ENCODE measurements at regions not wholly inside any gene's neighbourhood (a gene's known extent, or its start where the extent isn't known, plus 50 kb on each side); places are given as distances from the start of the nearest gene placed in this dataset.
"Not testable (repeated sequence)": the region's sequence is repeated elsewhere in the genome, so short reads cannot be mapped to it uniquely, and the experiment has no call there.

DNA sequence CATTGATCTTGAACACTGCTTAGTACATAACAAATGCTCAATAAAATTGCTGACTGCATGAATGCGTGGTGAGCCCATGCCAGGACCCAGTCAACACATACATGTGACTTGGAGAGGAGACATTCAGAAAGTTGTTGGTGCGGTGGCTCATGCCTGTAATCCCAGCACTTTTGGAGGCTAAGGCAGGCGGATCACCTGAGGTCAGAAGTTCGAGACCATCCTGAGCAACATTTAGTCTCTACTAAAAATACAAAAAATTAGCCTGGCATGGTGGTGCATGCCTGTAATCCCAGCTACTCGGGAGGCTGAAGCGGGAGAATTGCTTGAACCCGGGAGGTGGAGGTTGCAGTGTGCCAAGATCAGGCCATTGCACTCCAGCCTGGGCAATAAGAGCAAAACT, 75.2 kb downstream of the NPEPL1 start:
- H3K14ac ChIP-seq (ENCODE audit: insufficient read length); H3K23me2 ChIP-seq (ENCODE audit: low read depth, low read length); H3K79me1 ChIP-seq (ENCODE audit: low read depth, low read length); H3K56ac ChIP-seq (replicated peaks; ENCODE audit: insufficient read length, low read depth, low read length); H3K9ac ChIP-seq (replicated peaks in 1 of 4; ENCODE audit: extremely low read depth in 1 of 4, low read depth in 3 of 4, low read length in 3 of 4); H3K4ac ChIP-seq (replicated peaks; ENCODE audit: insufficient read length, low read depth, low read length); H3K4me2 ChIP-seq (ENCODE audit: insufficient read depth in 1 of 2, low read depth in 2 of 2, low read length in 2 of 2); H2AFZ ChIP-seq (ENCODE audit: low read length); H3K79me2 ChIP-seq (ENCODE audit: control insufficient read depth in 1 of 2, insufficient read depth in 2 of 2, low read length in 2 of 2); H4K8ac ChIP-seq (ENCODE audit: extremely low read depth, insufficient read depth, low read length); DNase-seq (ENCODE audit: low read depth in 1 of 2, low spot score in 2 of 2); H3K36me3 ChIP-seq (ENCODE audit: control insufficient read depth in 2 of 4, insufficient read depth in 4 of 4, low read length in 3 of 4); H3K27me3 ChIP-seq (replicated peaks in 1 of 4; ENCODE audit: control insufficient read depth in 3 of 4, extremely low read depth in 1 of 4, insufficient read depth in 3 of 4, low read length in 3 of 4); H2BK20ac ChIP-seq (ENCODE audit: low read length); H2BK12ac ChIP-seq (ENCODE audit: low read depth, low read length); H3K18ac ChIP-seq (ENCODE audit: extremely low read depth, low read length); H4K5ac ChIP-seq (ENCODE audit: insufficient read length, low read depth, low read length); H3K27ac ChIP-seq (ENCODE audit: low read depth, low read length); H2BK5ac ChIP-seq (ENCODE audit: low read depth, low read length); H3K4me3 ChIP-seq (ENCODE audit: extremely low read depth in 1 of 4, insufficient read depth in 2 of 4, low read depth in 3 of 4, low read length in 4 of 4); H2BK15ac ChIP-seq (ENCODE audit: low read length); H3K23ac ChIP-seq (ENCODE audit: insufficient read length); H2AK5ac ChIP-seq (ENCODE audit: low read depth, low read length); H4K91ac ChIP-seq (replicated peaks; ENCODE audit: insufficient read length, low read length); H4K20me1 ChIP-seq (replicated peaks in 1 of 2; ENCODE audit: control insufficient read depth in 1 of 2, insufficient read depth in 2 of 2, low read length in 2 of 2); FAIRE-seq; POLR2A ChIA-PET (ENCODE audit: partially characterized antibody); H2BK120ac ChIP-seq (replicated peaks; ENCODE audit: low read depth, low read length); H3K4me1 ChIP-seq (replicated peaks in 1 of 4; ENCODE audit: control insufficient read depth in 3 of 4, insufficient read depth in 4 of 4, low read length in 3 of 4): not testable (repeated sequence)
- H3K9me3 ChIP-seq (ENCODE audit: insufficient read depth in 2 of 2, low read depth in 1 of 2, low read length in 1 of 2) = peaks cover 0 to 11% of the 10 kb centered on the region in 2 experiments; a peak in 1 of 4 replicates
- WGBS, 2 experiments (ENCODE audit: extremely low coverage in 1 of 2, insufficient coverage in 1 of 2, insufficient read length in 1 of 2, insufficient replicate concordance in 2 of 2, low coverage in 1 of 2, low lambda C conversion rate in 2 of 2, missing lambda C conversion rate in 1 of 2) = 93% methylated on average over 7 of the region's 7 CpGs; no CpG with 5 or more reads in 1 of the 2 experiments
- CTCF ChIA-PET (ENCODE audit: partially characterized antibody) = interaction anchor here (0.7 to 0.9 kb wide), 3 partner anchors 9 to 468 kb away, joined by 3 to 5 read pairs (median 3); no protein-coding TSS in a partner anchor
